Activated T-helper 17 cell treated with anti-CD3 and anti-CD28 coated beads, Interleukin-2, amount 50 U/mL, for 72 hours (primary cell): ENCODE measurements at regions not wholly inside any gene's neighbourhood (a gene's known extent, or its start where the extent isn't known, plus 50 kb on each side); places are given as distances from the start of the nearest gene placed in this dataset.
"Not testable (repeated sequence)": the region's sequence is repeated elsewhere in the genome, so short reads cannot be mapped to it uniquely, and the experiment has no call there.

Experiments
- ATAC-seq: fragments of 150-1000 bp; cut with Tn5 transposase; replicated peaks from 2 replicates; pipeline ENCODE4 v1.10.0; 2021; ENCODE audit warnings: mild to moderate bottlenecking, moderate library complexity
- H3K27ac Mint-ChIP-seq: one replicate; pipeline ENCODE4 v1.8.0; 2022; ENCODE audit warnings: mixed read lengths
- H3K27me3 Mint-ChIP-seq: one replicate; pipeline ENCODE4 v1.8.0; 2022; ENCODE audit warnings: mixed read lengths
- H3K36me3 Mint-ChIP-seq: one replicate; pipeline ENCODE4 v1.8.0; 2022; ENCODE audit warnings: low read depth, mild to moderate bottlenecking, mixed read lengths
- H3K4me1 Mint-ChIP-seq: one replicate; pipeline ENCODE4 v1.8.0; 2022; ENCODE audit warnings: mixed read lengths
- H3K4me3 Mint-ChIP-seq: one replicate; pipeline ENCODE4 v1.8.0; 2022; ENCODE audit warnings: mild to moderate bottlenecking, mixed read lengths
- H3K9me3 Mint-ChIP-seq: one replicate; pipeline ENCODE4 v1.8.0; 2022; ENCODE audit warnings: mixed read lengths

- Mint-ChIP-seq H3K4me1 (no peaks in the 10 kb centered on the region), H3K27me3 (no peaks in the 10 kb centered on the region), H3K9me3 (no peaks in the 10 kb centered on the region), H3K36me3 (no peaks in the 10 kb centered on the region), H3K27ac (no peak overlapping the region), H3K4me3 (no peak overlapping the region)
- no peak for ATAC-seq
Observed at GRCh38 chr18:76042511-76042910, 452.5 kb downstream of the ZNF516 start.

DNA sequence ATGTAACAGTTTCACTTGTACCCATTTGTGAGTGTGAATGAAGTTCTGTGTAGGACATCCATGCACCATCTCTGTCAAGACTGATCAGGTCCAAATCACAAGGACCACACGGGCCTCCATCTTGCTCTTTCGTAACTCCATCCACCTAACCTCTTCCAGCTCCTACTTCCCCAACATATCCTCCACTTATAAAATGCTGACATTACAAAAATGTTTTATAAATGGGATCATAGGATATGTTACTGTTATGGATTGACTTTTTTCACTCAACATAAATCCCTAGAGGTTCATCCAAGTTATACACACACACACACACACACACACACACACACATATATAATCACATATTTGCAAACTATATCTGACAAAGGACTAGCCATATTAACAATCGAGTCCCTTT lies 476.8 kb downstream of the ZNF516 start:
- H3K4me3 Mint-ChIP-seq: no peak overlapping the region
- no peak overlapping the region for H3K27ac Mint-ChIP-seq
- no peaks in the 10 kb centered on the region for H3K9me3 Mint-ChIP-seq
- H3K27me3 Mint-ChIP-seq: peaks cover 4% of the 10 kb centered on the region
- no peak for ATAC-seq
- H3K36me3 Mint-ChIP-seq: no peaks in the 10 kb centered on the region
- H3K4me1 Mint-ChIP-seq: no peaks in the 10 kb centered on the region

GRCh38 chr18:76013057-76013456 lies 482.0 kb downstream of the ZNF516 start:
- Mint-ChIP-seq H3K4me3 (no peak overlapping the region), H3K27me3 (peaks cover 4% of the 10 kb centered on the region), H3K27ac (no peak overlapping the region), H3K4me1 (no peaks in the 10 kb centered on the region), H3K36me3 (no peaks in the 10 kb centered on the region), H3K9me3 (no peaks in the 10 kb centered on the region)
- no peak for ATAC-seq

DNA sequence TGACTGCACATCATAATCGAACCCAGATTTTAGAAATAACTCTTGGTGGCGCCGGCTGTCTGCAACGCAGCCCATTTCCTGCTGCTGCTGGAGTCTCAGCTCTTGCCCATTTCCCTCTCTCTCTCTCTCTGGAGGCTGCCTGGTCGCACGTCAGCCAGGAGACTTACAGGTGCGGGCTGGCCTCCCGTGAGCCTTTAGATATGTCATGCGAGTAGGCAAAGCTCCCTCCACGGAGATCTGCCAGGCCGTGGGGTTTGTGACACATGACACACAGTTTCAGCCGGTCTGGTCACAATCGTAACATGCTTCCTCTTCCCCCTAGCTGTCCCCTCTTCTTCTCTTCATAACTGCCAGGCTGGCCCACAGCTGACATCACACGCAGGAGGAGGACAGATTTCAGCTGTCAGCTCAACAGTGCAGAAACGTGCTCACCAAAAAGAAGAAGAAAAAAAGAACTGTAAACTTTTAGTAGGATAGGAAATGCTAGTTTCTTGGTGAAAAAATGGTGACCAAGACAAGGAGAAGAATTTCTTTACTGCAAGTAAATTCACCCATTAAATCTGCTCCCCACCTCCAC lies 489.3 kb downstream of the ZNF516 start:
- Mint-ChIP-seq H3K9me3 (no peaks in the 10 kb centered on the region), H3K27me3 (peaks cover 3% of the 10 kb centered on the region), H3K4me3 (no peak overlapping the region), H3K4me1 (no peaks in the 10 kb centered on the region), H3K27ac (no peak overlapping the region), H3K36me3 (no peaks in the 10 kb centered on the region)
- ATAC-seq: no peak

DNA sequence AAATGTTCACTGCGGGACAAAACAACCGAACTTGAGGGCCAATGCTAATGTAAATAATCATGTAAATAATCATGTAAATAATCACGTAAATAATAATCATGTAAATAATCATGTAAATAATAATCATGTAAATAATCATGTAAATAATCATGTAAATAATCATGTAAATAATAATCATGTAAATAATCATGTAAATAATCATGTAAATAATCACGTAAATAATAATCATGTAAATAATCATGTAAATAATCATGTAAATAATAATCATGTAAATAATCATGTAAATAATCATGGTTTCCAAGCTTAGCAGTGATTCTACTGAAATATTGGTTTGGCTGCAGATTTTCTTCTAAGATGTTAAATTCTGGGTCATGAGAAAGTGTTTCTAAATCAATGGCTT lies 507.1 kb downstream of the ZNF516 start:
- H3K27me3 Mint-ChIP-seq, H3K4me3 Mint-ChIP-seq, H3K36me3 Mint-ChIP-seq, ATAC-seq, H3K9me3 Mint-ChIP-seq, H3K27ac Mint-ChIP-seq, H3K4me1 Mint-ChIP-seq: not testable (repeated sequence)

DNA sequence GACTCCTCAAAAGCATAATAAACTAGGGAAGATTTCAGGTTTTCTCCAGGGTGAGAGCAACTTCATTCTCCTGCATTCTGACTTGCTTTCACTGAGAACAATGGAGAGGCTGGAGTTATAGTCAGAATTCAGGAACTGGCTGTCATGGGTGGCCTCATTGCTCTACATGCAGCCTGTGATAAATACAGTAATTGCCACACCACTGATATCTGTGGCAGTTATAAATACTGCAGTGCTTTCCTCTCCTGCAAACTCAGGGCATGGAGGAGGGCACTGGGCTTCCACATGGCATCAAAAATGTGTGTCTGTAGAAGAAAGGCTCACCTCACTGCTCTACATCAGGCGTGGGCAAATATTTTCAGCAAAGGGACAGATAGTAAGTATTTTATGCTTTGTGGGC lies 510.2 kb downstream of the ZNF516 start:
- Mint-ChIP-seq H3K27ac (no peak overlapping the region), H3K9me3 (no peaks in the 10 kb centered on the region), H3K4me3 (no peak overlapping the region), H3K36me3 (no peaks in the 10 kb centered on the region), H3K4me1 (no peaks in the 10 kb centered on the region), H3K27me3 (peaks cover 3% of the 10 kb centered on the region)
- no peak for ATAC-seq

GRCh38 chr18:75981102-75981501 lies 513.9 kb downstream of the ZNF516 start:
- no peak for ATAC-seq
- Mint-ChIP-seq H3K9me3 (no peaks in the 10 kb centered on the region), H3K27me3 (peaks cover 3% of the 10 kb centered on the region), H3K27ac (no peak overlapping the region), H3K36me3 (no peaks in the 10 kb centered on the region), H3K4me1 (no peaks in the 10 kb centered on the region), H3K4me3 (no peak overlapping the region)

DNA sequence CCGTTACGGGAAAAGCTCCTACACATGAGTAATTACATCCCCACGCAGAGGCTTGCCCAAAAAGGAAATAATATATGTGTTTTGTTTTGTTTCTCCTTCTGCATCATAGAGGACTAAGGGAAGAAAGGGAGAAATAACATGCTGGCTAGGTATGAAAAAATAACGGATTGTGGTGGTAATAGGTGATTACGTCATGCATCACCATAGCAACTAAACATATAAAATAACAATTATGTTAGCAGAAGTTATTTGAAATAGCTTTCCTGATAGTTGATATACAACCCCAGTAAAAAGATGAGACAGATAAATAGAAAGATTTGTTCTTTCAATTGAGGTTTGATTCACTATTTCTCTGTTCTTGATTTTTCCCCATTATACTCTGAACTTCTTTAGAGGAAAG lies 518.0 kb downstream of the ZNF516 start:
- Mint-ChIP-seq H3K36me3 (no peaks in the 10 kb centered on the region), H3K4me3 (no peak overlapping the region), H3K27ac (no peak overlapping the region), H3K4me1 (no peaks in the 10 kb centered on the region), H3K27me3 (no peaks in the 10 kb centered on the region), H3K9me3 (no peaks in the 10 kb centered on the region)
- ATAC-seq: no peak

DNA sequence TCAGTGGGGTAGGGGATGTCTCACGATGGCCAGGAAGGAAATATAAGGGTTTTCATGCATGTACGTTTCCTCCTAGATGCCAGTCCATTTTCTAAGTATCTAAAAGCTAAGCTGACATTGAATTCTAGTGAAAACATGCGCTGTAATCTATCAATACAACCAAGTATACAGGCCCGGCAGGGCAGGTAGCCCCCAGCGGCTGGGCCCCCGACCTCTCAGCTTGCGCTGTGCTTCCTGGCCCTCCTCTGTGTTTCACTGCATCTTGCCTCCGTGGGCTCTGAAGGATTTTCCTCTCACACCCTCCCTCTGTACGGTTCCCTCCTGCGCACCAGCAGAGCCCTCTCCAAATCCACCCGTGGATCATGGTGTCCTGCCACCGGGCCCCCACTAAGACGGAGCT lies 524.8 kb downstream of the ZNF516 start:
- H3K27me3 Mint-ChIP-seq: no peaks in the 10 kb centered on the region
- no peaks in the 10 kb centered on the region for H3K36me3 Mint-ChIP-seq
- no peak overlapping the region for H3K27ac Mint-ChIP-seq
- no peaks in the 10 kb centered on the region for H3K4me1 Mint-ChIP-seq
- no peak for ATAC-seq
- H3K4me3 Mint-ChIP-seq: no peak overlapping the region
- H3K9me3 Mint-ChIP-seq: no peaks in the 10 kb centered on the region

GRCh38 chr18:75966431-75966830 lies 528.6 kb downstream of the ZNF516 start:
- ATAC-seq: no peak
- Mint-ChIP-seq H3K27ac (no peak overlapping the region), H3K36me3 (no peaks in the 10 kb centered on the region), H3K4me3 (no peak overlapping the region), H3K9me3 (no peaks in the 10 kb centered on the region), H3K4me1 (no peaks in the 10 kb centered on the region), H3K27me3 (peaks cover 4% of the 10 kb centered on the region)

DNA sequence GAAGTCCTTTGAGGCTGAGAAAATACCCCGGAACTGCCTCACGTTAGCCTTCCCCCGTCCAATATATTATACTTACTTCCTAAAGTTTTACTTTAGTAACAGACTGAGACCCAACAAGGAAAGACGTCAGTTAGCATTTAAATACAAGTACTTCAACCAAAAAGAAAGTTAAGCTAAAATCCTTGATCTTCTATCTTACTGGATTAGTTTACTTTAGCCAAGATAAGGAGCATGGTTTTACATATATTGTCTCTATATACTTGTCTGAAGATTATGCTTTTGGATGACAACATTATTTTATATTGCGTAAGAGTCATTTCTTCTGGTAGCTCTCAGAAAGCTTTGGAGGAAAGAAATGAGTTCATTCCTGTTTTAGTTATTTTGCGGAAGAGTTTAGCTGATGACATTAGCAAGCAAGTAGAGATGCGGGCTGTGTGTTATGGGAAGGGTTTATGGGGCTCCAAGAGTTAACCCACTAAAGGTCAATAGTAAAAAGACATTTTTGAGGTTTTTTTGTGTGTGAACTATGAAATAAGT lies 532.9 kb downstream of the ZNF516 start:
- no peak for ATAC-seq
- Mint-ChIP-seq H3K4me1 (no peaks in the 10 kb centered on the region), H3K27me3 (peaks cover 4% of the 10 kb centered on the region), H3K36me3 (no peaks in the 10 kb centered on the region), H3K9me3 (no peaks in the 10 kb centered on the region), H3K4me3 (no peak overlapping the region), H3K27ac (no peak overlapping the region)

DNA sequence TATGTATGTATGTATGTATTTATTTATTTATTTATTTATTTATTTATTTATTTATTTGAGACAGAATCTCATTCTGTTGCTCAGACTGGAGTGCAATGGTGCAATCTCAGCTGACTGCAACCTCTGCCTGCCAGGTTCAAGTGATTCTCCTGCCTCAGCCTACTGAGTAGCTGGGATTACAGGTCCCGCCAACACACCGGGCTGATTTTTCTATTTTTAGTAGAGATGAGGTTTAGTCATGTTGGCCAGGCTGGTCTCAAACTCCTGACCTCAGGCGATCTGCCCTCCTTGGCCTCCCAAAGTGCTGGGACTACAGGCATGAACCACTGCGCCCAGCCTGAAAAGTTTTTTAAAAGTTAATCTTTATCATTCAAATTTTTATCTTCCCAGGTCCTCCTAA lies 532.9 kb upstream of the SMIM21 start:
- not testable (repeated sequence) for H3K36me3 Mint-ChIP-seq, ATAC-seq, H3K27ac Mint-ChIP-seq, H3K27me3 Mint-ChIP-seq, H3K4me1 Mint-ChIP-seq, H3K4me3 Mint-ChIP-seq, H3K9me3 Mint-ChIP-seq

DNA sequence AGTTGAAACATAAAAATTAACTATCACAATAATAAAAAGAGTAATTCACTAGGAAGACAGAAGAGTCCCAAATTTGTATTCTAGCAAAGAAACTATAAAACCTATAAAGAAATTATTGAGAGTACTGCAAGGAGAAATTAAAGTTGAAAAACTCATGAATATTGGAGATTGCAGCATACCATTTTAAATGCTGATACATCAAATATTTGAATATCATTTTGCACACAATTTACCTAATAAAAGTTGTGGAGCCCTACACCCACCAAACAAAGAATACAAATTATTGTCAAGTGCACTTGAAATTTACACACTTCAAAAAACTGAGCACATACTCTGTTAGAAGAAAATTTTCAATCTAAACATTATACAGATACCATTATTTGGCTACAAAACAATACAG lies 531.6 kb upstream of the SMIM21 start:
- no peaks in the 10 kb centered on the region for H3K4me1 Mint-ChIP-seq
- no peak for ATAC-seq
- H3K27ac Mint-ChIP-seq: no peak overlapping the region
- peaks cover 7% of the 10 kb centered on the region for H3K27me3 Mint-ChIP-seq
- H3K4me3 Mint-ChIP-seq: no peak overlapping the region
- H3K36me3 Mint-ChIP-seq: no peaks in the 10 kb centered on the region
- no peaks in the 10 kb centered on the region for H3K9me3 Mint-ChIP-seq

DNA sequence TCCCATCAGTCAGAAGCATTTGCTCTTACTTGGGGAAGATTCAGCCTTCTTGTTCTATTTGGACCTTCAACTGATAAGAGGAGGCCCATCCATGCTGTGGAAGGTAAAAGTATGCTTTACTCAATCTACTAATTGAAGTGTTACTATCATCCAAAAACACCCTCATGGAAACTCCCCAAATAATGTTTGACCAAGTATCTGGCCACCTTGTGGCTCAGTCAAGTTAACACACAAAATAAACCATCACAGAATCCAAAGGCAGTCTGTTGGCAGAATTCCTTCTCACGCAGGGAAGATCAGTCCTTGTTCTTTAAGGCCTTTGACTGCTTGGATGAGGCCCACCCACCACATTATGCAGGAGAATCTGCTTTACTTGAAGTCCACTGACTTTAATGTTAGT lies 531.2 kb upstream of the SMIM21 start:
- H3K27me3 Mint-ChIP-seq: peaks cover 8% of the 10 kb centered on the region
- H3K36me3 Mint-ChIP-seq: no peaks in the 10 kb centered on the region
- no peak overlapping the region for H3K4me3 Mint-ChIP-seq
- ATAC-seq: no peak
- no peak overlapping the region for H3K27ac Mint-ChIP-seq
- H3K4me1 Mint-ChIP-seq: no peaks in the 10 kb centered on the region
- H3K9me3 Mint-ChIP-seq: no peaks in the 10 kb centered on the region

DNA sequence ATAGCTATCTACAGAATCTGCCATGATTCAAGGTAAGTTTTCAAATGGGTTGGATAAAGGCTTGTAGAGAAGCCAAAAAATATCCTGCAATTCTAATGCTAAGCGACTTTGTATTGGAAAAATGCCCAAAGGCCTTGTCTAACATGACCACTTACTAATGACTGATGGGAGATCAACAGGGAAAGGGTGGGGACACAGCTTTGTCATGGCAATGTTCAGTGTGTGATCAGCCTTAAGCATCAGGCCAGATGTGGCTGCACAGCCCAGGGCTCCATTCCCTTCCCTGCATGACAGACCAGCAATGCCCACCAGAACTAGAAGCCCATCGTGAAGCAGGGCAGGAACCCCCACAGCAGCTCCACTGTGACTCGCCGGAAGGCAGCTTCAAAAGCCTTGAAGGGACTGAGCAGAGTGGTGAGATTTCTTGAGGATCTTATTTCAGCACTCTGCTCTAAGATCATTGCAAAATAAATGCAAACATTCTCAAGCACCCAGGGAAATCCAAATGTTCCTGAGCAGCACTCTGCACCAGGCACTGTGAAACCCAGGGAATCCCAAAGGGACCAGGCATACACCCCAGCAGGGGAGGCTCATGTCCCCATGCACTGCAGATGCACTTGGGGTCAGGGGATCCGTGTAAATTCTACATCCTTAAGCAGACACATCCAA lies 517.9 kb upstream of the SMIM21 start:
- no peak for ATAC-seq
- Mint-ChIP-seq H3K27ac (no peak overlapping the region), H3K4me1 (no peaks in the 10 kb centered on the region), H3K27me3 (peaks cover 3% of the 10 kb centered on the region), H3K36me3 (no peaks in the 10 kb centered on the region), H3K4me3 (no peak overlapping the region), H3K9me3 (peaks cover 12% of the 10 kb centered on the region)
